TTC549 (cell line): ENCODE measurements at regions not wholly inside any gene's neighbourhood (a gene's known extent, or its start where the extent isn't known, plus 50 kb on each side); places are given as distances from the start of the nearest gene placed in this dataset.

Experiments used
- FAIRE-seq: peaks from 2 replicates; lab custom pipeline; 2012; peaks lifted over from hg19 to GRCh38; lab: Jason Lieb, UNC

DNA sequence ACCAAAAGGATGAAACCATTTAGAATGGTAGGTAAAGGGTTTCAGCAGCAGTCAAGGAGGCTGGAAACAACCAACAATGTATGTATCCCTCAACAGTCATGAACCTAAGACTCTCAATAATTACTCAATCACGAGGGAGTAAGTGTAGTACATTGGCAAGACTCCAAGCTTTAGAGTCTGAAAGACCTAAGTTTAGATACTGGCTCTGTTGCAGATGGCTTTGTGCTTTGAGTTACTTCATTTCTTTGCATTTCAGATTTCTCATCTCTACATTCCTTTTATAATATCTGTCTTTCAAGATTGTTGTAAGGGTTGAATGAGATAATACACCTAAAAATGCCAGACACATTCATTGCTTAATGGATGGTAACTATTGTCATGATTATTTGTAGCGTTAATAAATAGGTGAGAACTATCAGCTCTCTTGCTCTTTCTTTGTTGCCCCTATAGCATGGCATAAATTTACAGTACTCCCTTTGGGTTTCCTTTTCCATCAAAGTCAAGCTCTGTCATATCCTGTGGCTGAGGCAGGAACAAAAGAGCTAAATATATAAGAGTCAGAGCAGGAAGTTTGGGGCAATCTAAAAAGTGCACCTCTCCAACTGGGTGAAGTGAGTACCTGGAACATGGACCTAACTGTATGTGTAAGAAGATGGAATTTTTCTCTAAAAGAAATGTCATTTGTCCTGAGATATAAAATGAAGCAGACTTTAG lies 228.2 kb upstream of the ZC3H12C start:
- no peak for FAIRE-seq

DNA sequence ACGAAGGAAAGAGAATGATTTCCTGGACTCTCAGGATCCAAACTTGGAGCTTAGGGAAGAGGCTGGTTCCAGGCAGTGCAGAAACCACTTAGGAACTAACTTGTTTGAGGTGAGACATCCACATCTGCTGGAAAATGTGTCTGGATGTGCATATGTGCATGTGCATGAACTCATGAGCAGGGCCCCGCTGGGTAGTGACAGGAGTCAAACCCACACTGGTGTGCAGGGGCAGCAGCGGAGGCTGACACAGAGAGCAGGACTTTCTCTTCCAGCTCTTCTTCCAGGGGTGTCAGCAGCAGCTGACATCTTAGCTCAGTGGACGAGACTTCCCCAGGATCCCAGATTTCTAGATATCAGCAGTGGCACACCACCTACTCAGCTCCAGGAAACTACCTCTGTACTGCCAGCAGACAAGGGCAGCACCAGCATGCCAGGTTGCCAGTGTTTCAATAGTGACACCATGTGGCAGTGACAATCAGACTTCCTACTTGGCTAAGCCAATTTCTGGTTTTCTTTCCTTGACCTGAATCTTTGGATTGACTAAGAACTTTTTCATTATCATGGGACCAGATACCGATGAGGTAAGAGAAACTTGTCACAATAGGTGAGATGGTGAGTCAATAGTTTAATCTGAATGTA lies 227.5 kb upstream of the ZC3H12C start:
- FAIRE-seq = no peak

DNA sequence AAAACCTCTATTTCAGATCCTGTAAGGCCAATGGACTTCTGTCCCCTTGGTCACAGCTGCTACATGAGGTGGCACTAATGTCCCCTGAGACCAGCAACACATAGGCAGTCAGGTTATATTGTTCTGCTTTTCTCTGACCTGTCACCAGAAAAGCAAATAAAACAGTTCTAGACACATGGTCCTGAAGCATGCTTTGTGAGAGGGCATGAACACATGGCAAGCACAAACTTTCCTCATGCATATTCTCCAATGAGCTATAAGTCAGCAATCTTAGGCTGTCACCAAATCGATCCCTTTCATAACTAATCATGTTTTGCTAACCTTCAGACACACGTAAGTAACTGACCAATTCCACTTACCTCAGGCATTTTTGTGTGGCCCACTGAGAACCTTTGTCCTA lies 225.4 kb upstream of the ZC3H12C start:
- no peak for FAIRE-seq

DNA sequence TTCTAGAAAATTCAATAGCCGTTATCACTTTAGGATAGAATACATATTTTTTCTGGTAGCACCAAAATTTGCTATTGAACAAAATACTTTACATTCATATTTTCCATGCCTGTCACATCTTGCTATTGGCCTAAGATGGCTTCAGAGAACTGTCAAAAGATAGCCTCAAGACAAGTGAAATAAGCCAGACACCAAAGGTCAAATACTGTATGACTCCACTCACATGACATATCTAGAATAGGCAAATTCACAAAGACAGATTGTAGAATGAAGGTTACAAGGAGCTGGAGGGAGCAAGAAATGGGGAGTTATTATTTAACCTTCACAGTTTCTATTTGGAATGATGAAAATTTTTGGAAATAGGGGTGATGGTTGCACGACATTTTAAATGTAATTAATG lies 223.7 kb upstream of the ZC3H12C start:
- no peak for FAIRE-seq

DNA sequence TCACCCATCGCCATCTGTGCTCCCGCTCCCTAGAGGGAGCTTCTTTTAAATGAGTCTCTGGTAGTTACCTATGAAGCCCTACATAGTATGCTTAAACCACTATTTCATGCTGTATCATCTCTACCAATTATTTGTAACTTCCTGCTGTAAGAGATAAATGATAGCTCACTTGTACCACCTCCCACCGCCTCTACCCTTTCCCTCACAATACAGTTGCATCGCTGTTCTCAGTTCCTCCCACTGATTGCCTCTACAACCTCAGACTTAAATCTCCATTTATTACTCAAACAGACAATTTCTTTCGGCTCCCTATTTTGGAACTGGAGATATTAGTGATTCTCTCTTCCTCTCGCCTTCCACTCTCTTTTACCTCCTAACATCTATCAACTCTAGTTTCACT lies 222.9 kb upstream of the ZC3H12C start:
- no peak for FAIRE-seq

DNA sequence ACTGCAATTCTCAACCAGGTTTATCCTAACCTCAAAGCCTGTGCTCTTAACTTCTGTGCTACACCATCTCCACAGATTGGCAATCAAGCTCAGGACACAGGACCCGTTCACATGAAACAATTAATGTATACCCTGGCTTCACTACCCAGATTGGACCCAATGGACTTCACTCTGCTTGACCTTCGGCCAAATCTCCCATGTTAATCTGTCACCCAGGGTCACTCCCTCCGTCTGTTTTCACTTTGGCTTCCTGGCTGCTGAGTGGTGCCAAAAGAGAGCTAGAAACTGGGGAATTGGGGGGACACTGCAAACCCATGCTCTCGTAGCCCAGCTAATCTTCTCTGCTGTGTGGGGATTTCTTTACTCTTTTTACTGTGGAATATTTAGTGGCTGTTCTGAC lies 216.1 kb upstream of the ZC3H12C start:
- no peak for FAIRE-seq

DNA sequence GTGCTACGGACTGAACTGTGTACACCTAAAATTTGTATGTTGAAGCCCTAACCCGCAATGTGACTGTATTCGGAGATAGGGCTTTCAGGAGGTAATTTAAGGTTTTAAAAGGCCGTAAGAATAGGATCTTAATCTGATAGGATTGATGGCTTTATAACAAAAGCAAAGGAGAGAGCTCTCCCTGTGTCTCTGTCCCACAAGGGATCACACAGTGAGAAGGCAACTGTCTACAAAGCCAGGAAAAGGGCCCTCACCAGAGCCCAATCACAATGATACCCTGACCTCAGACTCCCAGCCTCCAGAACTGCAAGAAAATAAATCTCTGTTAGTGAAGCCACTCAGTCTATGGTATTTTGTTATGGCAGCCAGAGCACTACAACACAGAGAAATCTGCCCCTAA lies 208.7 kb upstream of the ZC3H12C start:
- FAIRE-seq = no peak

DNA sequence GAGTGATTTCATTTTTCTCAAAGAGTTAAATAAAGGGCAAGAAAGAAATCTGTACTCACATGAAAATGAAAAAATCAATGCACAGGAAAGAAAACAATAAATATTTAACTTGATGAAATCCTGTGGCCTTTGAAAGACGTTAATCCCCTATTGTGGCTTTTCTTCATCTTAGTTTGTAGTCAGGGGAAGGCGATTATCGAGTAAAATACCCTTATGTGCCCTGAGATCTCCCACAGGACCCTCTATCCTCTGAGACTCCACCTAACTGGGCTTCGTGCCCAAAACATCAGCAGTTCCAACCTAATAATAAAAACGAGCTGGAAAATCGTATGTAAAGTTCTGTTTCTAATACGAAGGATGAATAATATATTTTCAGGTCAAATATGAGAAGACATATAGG lies 208.2 kb upstream of the ZC3H12C start:
- FAIRE-seq = no peak

DNA sequence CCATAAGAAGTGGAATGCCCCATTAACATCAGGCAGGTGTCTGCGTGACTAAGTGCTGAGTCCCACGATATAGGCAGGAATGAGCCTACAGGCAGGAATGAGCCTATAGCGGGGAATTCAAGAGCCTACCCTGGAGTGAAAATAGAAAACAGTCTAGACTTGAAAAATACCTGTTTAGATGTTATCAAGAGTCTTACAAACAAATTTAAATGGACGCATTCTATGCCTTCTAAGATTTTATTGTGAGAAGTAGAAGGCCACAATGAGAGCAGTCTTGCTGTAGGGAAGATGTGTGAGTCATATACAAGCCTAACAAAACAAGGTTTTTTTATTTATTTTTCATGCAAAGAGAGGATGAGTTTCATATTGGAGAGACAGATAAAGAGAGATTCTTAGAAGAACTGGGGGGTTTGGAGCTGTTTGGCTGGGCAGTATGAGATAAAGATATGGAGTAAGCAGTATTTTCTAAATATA lies 200.8 kb upstream of the ZC3H12C start:
- FAIRE-seq = no peak

DNA sequence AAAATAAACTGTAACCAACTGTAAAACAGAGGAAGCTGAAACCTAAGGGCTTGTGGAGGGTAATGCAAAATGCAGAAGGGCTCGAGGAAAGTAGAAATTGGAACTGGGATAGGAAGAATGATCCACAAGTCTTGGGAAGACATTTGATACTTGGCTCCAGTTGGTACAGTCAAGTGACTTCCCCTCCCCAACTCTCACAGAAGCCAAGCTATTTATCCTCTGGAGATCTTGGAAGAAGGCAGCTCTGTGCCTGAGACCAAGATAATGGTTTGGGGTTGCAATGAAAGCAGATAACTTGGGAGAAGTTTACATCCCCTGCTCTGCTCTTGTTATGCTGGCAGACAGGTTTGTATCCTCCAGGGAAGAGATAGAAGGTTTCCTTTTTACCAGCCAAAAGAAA lies 198.9 kb upstream of the ZC3H12C start:
- FAIRE-seq = no peak

DNA sequence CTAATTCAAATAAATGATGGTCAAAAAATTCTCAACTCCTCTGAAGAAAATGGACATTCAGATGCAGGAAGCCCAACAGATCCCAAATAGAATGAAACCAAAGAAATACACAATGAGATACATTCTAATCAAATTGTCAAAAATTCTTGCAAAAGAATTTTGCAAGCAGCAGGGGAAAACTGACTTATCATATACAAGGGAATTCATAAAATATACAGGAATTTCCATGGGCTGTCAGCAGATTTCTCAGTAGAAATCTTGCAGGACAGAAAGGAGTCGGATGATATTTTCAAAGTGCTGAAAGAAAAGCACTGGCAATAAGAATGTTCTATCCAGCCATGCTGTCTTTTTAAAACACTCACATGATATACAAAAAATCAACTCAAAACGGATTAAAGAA lies 194.6 kb upstream of the ZC3H12C start:
- FAIRE-seq = no peak

DNA sequence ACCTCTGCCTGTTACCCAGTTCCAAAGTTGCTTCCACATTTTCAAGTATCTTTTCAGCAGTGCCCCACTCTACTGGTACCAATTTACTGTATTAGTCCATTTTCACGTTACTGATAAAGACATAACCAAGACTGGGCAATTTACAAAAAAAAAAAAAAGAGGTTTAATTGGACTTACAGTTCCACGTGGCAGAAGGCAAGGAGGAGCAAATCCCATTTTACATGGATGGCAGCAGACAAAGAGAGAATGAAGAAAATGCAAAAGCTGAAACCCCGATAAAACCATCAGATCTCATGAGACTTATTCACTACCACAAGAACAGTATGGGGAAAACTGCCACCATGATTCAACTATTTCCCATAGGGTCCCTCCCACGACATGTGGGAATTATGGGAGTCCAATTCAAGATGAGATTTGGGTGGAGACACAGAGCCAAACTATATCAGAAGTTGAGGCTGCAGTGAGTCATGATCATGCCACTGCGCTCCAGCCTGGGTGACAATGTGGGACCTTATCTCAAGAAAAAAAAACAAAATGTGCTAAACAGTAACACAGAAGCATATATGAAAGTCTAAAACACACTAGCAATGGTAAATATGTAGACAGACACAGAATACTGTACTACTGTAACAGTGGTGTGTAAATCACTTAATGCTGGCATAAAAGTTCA lies 190.3 kb upstream of the ZC3H12C start:
- FAIRE-seq = no peak

DNA sequence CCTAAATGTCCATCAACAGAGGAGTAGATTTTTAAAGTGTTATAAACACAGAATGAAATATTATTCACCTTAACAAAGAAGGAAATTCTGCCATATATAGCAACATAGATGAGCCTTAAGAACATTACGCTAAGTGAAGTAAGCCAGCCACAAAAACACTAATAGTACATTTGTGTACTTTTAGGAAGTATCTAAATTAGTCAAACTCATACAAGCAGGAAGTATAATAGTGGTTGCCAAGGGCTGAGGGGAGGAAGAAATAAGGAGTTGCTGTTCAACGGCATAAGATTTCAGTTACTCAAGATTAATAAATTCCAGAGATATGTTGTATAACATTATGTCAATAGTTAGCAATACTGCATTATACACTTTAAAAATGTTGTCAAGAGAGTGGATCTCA lies 181.7 kb upstream of the ZC3H12C start:
- no peak for FAIRE-seq

DNA sequence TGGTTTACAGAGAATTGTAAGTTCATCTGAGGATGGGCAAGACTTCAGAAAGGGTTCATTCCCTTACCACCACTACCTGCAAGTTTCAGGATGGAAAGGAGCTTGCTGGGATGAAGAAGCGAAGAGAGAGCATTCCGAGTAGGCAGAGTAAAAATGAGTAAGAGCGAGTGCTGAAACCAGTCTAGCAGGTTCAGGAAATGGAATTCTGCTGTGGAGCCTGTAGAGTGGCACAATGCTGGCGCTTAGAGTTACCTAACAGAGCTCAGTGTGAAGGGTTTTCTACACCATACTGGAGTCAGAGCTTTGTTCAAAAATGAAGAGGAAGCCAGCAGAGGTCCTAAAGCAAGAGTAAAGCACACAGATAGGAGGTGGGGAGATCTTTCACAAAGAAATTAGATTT lies 179.2 kb upstream of the ZC3H12C start:
- FAIRE-seq = no peak

DNA sequence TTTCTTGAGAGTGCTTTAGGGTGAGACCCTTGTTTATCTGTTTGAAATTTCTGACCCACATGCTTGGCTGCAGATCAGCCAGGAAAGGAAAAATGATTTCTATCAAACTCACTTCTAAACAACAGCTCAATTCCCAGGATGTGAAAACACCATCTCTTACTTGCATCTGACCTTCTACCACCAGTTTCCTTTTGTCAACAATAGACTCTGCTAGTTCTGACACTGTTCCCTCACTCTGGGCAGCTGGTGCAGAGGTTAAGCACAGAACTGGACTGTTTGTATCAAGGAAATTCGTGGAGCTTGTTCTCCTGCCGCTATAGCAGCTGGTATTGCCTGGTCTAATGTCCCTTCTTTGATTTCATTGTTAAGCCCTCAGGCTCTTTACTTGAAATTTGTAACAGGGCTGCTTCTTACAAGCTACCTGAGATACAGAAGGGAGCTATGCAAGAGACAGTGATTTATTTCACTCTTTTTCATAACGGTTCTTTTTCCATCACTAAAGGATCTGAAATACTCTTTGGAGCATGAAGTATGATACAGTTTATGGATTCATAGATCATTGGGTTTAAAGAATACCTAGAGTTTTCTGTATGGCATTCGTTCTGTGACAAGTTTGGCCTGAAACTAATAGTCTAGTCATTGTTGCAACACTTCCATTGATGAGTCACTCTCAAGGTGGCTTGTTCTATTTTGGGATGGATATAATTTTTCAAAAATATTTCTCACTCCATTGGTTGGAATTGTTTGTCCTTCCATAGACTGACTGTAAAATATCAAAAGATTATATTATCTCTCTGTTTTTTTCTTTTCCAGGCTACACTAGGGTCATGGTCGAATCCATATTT lies 178.2 kb upstream of the ZC3H12C start:
- no peak for FAIRE-seq

DNA sequence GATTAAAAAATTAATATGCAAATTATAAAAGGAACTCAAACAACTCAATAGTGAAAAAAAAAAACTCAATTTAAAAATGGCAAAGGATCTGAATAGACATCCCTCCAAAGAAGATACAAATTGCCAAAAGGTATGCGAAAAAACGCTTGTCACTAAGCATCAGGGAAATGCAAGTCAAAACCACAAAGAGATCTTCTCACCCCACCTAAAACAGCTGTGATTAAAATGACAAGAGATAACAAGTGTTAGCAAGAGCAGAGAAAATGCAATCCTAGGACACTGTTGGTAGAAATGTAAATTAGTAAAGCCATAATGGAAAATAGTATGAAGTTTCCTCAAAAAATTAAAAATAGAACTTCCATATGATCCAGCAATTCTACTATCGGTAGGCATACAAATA lies 166.3 kb upstream of the ZC3H12C start:
- FAIRE-seq = no peak

DNA sequence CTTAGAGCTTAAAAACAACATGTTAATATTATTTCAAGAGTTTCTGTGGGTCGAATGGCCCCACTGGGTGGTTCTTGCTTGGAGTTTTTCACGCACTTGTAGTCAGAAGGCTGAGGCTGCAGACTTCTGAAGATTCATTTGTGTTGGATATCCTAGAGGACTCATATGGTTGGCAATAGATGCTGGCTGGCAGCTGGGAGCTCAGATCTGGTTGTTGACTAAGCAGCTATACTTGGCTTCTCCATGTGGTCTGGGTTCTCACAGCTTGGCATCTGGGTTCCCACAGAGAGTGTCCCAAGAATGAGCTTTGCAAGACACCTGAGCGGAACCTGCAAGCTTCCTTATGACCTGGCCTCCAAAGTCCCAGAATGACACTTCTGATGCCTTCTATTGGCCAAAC lies 163.9 kb upstream of the ZC3H12C start:
- FAIRE-seq = no peak

DNA sequence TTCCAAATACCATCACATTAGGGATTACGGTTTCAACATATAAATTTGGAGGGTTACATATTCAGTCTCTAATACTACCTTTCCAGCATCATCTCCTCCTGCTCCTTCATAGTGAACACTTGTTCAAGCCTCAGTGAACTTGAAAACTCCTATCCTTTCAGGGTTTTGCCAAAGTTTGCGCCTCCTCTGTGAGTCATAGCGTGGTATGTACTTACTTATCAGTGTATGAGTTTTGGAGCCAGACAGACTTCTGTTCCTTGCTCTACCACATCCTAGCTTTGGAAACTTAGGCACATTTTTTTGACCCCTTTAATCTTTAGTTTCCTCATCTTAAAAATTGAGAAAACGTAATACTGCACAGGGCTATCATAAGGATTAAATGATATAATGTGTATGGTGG lies 160.1 kb upstream of the ZC3H12C start:
- FAIRE-seq = no peak

DNA sequence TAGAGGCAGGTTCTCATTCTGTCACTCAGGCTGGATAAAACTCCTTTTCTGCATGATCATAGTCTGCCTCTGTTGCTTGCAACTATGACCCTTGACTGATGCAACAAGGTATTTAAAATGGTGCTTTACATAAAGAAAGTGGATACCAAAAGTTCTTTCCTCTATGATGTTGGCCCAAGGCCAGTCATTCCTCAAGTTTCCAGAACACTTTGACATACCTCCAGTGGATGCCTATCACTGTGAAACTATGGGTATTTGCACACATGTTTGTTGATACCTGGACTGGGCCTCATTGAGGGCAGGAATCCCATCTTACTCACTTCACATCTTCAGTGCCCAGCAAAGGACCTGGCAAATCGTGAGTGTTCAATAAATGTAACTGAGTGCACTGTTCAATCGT lies 159.0 kb upstream of the ZC3H12C start:
- FAIRE-seq = no peak

DNA sequence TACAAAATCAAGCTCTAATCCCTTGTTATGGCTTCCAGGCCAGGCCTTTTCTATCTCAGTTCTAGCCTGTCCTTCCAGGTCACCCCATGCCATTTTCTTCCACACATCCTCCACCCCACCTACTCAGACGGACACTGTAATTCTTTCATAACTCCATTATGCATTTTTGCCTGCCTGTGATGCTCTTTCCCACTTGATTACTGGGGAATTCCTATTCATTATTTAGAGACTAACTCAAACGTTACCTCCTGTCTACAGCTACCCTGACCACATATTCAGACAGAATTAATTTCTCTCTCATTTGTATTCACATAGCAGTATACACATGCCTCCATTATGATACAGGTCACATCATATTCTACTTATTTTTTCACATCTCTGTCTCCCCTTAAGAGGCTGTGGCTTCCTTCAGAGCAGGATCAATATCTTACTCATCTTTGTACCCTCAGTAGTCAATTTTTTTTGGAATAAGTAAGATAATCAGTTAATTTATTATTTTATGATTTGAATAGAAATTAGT lies 156.5 kb upstream of the ZC3H12C start:
- no peak for FAIRE-seq

DNA sequence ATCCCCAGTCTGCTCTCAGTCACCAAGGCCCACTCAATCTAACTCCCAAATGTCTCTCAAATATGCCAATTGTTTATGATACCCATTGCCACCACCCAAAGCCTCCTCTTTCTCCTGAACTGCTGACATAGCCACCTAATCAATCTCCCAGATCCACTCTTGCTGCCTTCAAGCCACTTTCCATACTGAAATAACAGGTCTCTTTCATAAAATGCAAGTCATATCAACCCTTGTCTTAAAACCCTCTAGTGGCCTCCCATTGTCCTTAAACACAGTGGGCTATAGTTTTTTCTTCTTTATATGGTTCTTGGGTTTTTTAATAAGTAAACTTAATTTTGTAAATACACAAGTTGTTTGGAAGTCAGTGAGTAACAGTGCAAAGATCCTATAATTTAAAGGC lies 155.2 kb upstream of the ZC3H12C start:
- no peak for FAIRE-seq

DNA sequence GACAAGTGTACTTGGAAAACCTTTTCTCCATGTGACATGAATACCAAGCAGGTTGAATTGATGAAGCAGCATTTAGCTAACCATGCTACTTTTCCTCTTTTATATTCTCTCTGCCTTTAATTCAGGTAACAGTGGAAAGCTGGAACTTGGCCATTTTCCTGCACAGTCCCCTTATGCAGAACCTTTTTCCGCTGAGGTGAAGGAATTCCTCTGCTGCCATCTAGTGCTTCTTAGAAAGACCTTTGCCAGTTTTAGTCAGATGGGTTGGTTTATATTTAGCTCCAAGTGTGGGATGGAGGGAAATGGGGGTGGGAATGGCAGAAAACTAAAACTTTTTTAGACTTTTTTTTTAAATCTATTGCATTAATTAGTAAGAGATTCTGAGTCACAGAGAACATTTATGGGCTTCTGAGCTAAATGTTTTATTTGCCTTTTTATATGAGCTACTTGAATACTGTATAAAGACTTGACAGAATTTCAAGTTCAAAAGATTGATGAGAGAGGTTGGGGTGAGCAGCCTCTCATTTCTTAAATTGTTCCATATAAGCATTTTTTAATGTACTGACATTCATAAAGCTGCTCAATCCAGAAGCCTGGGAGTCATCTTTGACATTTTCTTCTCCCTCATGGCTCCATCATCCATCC lies 153.9 kb upstream of the ZC3H12C start:
- FAIRE-seq = peak; percentile 66
